ENCODE measurements at regions not wholly inside any gene's neighbourhood (a gene's known extent, or its start where the extent isn't known, plus 50 kb on each side); places are given as distances from the start of the nearest gene placed in this dataset.

DNA sequence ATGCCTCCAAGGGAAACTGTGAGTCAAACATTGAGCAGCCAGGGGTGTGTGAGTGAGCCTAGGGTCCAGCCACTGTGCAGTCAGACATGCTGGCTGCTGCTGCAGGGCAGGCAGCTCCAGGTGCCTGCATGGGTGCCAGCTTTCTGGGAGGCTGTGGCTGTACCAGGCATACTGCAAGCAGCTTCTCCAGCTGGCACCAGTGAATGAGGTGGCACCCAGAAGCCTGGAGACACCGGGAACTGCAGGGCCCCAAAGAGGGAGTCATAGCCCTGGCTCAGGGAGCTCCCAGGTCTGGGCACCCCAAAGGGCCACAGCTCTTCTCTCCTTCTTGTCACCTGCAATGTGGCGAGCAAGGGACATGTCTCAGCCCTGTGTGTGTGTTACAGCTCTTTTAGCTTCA is 283.2 kb downstream of the RPRM start:
- Histone ChIP-seq H4K20me1 (ENCODE audit: control insufficient read depth, insufficient read depth, low read length, poor library complexity, severe bottlenecking) (no peaks in the 10 kb centered on the region), H3K9me3 (ENCODE audit: control extremely low read depth in 1 of 3, control insufficient read depth in 2 of 3, insufficient read depth in 1 of 3, low read length in 2 of 3) (peaks cover 0 to 35% (median 0%) of the 10 kb centered on the region in 3 donors), H3K9ac (ENCODE audit: low read length) (no peak overlapping the region), H3K79me2 (ENCODE audit: control insufficient read depth, insufficient read depth, low read length) (no peaks in the 10 kb centered on the region), H3K4me1 (ENCODE audit: control insufficient read depth in 2 of 2, insufficient read depth in 2 of 2, low read length in 2 of 2) (no peaks in the 10 kb centered on the region), H2AFZ (ENCODE audit: insufficient read depth, low read depth, low read length, poor library complexity, severe bottlenecking) (no peak overlapping the region), H3K4me2 (replicated peaks; ENCODE audit: low read depth, low read length, poor library complexity, severe bottlenecking) (no peak overlapping the region), H3K27me3 (replicated peaks in 1 of 4; ENCODE audit: control extremely low read depth in 1 of 4, control insufficient read depth in 3 of 4, insufficient read depth in 4 of 4, low read length in 3 of 4) (no peaks in the 10 kb centered on the region), H3K36me3 (replicated peaks in 1 of 2; ENCODE audit: control extremely low read depth in 1 of 2, control insufficient read depth in 1 of 2, extremely low read depth in 1 of 2, insufficient read depth in 2 of 2, low read length in 1 of 2) (no peaks in the 10 kb centered on the region), H3K27ac (ENCODE audit: low read length in 2 of 2) (no peak overlapping the region), H3K4me3 (ENCODE audit: control extremely low read depth in 1 of 5, extremely low read depth in 1 of 5, insufficient read depth in 1 of 5, low read depth in 2 of 5, low read length in 4 of 5) (no peak overlapping the region)
- TF ChIP-seq EZH2 (IDR thresholded peaks at IDR 0.05; ENCODE audit: borderline replicate concordance, insufficient read depth, low read depth, low read length, poor library complexity, severe bottlenecking): no peak
- TF ChIP-seq, protein P1, sequence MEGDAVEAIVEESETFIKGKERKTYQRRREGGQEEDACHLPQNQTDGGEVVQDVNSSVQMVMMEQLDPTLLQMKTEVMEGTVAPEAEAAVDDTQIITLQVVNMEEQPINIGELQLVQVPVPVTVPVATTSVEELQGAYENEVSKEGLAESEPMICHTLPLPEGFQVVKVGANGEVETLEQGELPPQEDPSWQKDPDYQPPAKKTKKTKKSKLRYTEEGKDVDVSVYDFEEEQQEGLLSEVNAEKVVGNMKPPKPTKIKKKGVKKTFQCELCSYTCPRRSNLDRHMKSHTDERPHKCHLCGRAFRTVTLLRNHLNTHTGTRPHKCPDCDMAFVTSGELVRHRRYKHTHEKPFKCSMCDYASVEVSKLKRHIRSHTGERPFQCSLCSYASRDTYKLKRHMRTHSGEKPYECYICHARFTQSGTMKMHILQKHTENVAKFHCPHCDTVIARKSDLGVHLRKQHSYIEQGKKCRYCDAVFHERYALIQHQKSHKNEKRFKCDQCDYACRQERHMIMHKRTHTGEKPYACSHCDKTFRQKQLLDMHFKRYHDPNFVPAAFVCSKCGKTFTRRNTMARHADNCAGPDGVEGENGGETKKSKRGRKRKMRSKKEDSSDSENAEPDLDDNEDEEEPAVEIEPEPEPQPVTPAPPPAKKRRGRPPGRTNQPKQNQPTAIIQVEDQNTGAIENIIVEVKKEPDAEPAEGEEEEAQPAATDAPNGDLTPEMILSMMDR (IDR thresholded peaks at IDR 0.05): no peak
- POLR2A ChIA-PET: no interaction called here
- no peaks in the 10 kb centered on the region for H3K4me1 Mint-ChIP-seq
- no peak for ATAC-seq (ENCODE audit: low read depth)
- peaks cover 9% of the 10 kb centered on the region for H3K9me3 Mint-ChIP-seq (ENCODE audit: insufficient read depth)
- intact Hi-C loops (cut with micrococcal nuclease): no loop called here
- H3K4me3 Mint-ChIP-seq: no peak overlapping the region
- no peaks in the 10 kb centered on the region for H3K27me3 Mint-ChIP-seq
- DNase-seq: no peak
- WGBS (ENCODE audit: insufficient coverage): 80% methylated on average over 2 of the region's 2 CpGs
- no peak overlapping the region for H3K27ac Mint-ChIP-seq
- CTCF ChIA-PET: no interaction called here

DNA sequence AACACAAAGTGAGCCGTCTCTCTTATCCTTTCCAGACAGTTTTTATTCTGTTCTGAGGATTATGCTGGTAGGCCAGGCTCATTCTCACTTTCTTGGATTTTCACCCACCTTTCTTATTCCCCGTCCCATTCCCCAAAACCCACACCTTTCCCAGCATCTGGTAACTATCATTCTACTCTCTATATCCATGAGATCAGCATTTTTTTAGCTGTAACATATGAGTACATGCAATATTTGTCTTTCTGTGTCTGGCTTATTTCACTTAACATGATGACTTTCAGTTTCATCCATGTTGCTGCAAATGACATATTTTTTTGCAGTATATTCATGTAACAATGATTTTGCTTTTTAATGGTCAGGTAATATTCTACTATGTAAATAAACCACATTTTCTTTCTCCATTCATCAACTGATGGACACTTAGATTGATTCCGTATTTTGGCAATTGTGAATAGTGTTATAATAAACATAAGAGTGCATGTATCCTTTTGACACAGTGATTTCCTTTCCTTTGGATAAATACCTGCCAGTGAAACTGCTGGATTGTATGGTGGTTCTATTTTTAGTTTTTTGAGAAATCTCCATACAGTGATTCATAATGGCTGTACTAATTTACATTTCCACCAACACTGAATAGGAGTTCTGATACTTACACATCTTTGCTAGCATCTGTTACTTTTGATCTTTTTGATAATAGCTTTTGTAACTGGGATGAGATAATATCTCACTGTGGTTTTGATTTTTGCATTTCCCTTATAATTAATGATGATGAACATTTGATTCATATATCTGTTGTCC is 289.3 kb downstream of the RPRM start:
- 80% methylated on average over 1 of the region's 3 CpGs for WGBS (ENCODE audit: insufficient coverage)
- H3K36me3 ChIP-seq (replicated peaks in 1 of 2; ENCODE audit: control extremely low read depth in 1 of 2, control insufficient read depth in 1 of 2, extremely low read depth in 1 of 2, insufficient read depth in 2 of 2, low read length in 1 of 2): no peaks in the 10 kb centered on the region
- peaks cover 0 to 3% (median 0%) of the 10 kb centered on the region in 3 donors for H3K9me3 ChIP-seq (ENCODE audit: control extremely low read depth in 1 of 3, control insufficient read depth in 2 of 3, insufficient read depth in 1 of 3, low read length in 2 of 3)
- H2AFZ ChIP-seq (ENCODE audit: insufficient read depth, low read depth, low read length, poor library complexity, severe bottlenecking): no peak overlapping the region
- Mint-ChIP-seq H3K27me3 (no peaks in the 10 kb centered on the region), H3K9me3 (ENCODE audit: insufficient read depth) (peaks cover 7% of the 10 kb centered on the region), H3K4me3 (no peak overlapping the region), H3K27ac (no peak overlapping the region), H3K4me1 (no peaks in the 10 kb centered on the region)
- POLR2A ChIA-PET: no interaction called here
- intact Hi-C loops (cut with micrococcal nuclease): no loop called here
- no peaks in the 10 kb centered on the region for H3K79me2 ChIP-seq (ENCODE audit: control insufficient read depth, insufficient read depth, low read length)
- DNase-seq (no peak), ATAC-seq (ENCODE audit: low read depth) (no peak)
- H3K9ac ChIP-seq (ENCODE audit: low read length): no peak overlapping the region
- no peaks in the 10 kb centered on the region for H3K4me1 ChIP-seq (ENCODE audit: control insufficient read depth in 2 of 2, insufficient read depth in 2 of 2, low read length in 2 of 2)
- H3K4me2 ChIP-seq (replicated peaks; ENCODE audit: low read depth, low read length, poor library complexity, severe bottlenecking): no peak overlapping the region
- H3K27me3 ChIP-seq (replicated peaks in 1 of 4; ENCODE audit: control extremely low read depth in 1 of 4, control insufficient read depth in 3 of 4, insufficient read depth in 4 of 4, low read length in 3 of 4): no peaks in the 10 kb centered on the region
- H3K4me3 ChIP-seq (ENCODE audit: control extremely low read depth in 1 of 5, extremely low read depth in 1 of 5, insufficient read depth in 1 of 5, low read depth in 2 of 5, low read length in 4 of 5): no peak overlapping the region
- no peak for TF ChIP-seq EZH2 (IDR thresholded peaks at IDR 0.05; ENCODE audit: borderline replicate concordance, insufficient read depth, low read depth, low read length, poor library complexity, severe bottlenecking)
- TF ChIP-seq, protein P1 (IDR thresholded peaks at IDR 0.05): no peak
- H3K27ac ChIP-seq (ENCODE audit: low read length in 2 of 2): no peak overlapping the region
- CTCF ChIA-PET: no interaction called here
- H4K20me1 ChIP-seq (ENCODE audit: control insufficient read depth, insufficient read depth, low read length, poor library complexity, severe bottlenecking): no peaks in the 10 kb centered on the region
